MG63 (cell line): ENCODE measurements at regions not wholly inside any gene's neighbourhood (a gene's known extent, or its start where the extent isn't known, plus 50 kb on each side); places are given as distances from the start of the nearest gene placed in this dataset.

ENCODE experiments used
- DNase-seq: peaks from one replicate; pipeline ENCODE4 v3.0.0-alpha.2; 2020
- H3K27me3 ChIP-seq: fragments of 250-450 bp; sonication (Bioruptor Pico); 2 replicates; pipeline ENCODE4 v1.5.1; 2020; ENCODE audit warnings: mild to moderate bottlenecking, moderate library complexity
- H3K36me3 ChIP-seq: fragments of 250-450 bp; sonication (Bioruptor Pico); 2 replicates; pipeline ENCODE4 v1.5.1; 2020; ENCODE audit warnings: mild to moderate bottlenecking, moderate library complexity
- H3K4me3 ChIP-seq: fragments of 250-450 bp; sonication (Bioruptor Pico); 2 replicates; pipeline ENCODE4 v1.5.1; 2020; ENCODE audit warnings: mild to moderate bottlenecking, moderate library complexity
- H3K9me3 ChIP-seq: fragments of 250-450 bp; sonication (Bioruptor Pico); 2 replicates; pipeline ENCODE4 v1.5.1; 2020; ENCODE audit warnings: mild to moderate bottlenecking, moderate library complexity

GRCh38 chr11:70952191-70952590 is 300.2 kb downstream of the SHANK2 start:
- no peaks in the 10 kb centered on the region for H3K9me3 ChIP-seq
- DNase-seq: no peak
- H3K4me3 ChIP-seq: no peak overlapping the region
- no peaks in the 10 kb centered on the region for H3K27me3 ChIP-seq
- no peaks in the 10 kb centered on the region for H3K36me3 ChIP-seq

DNA sequence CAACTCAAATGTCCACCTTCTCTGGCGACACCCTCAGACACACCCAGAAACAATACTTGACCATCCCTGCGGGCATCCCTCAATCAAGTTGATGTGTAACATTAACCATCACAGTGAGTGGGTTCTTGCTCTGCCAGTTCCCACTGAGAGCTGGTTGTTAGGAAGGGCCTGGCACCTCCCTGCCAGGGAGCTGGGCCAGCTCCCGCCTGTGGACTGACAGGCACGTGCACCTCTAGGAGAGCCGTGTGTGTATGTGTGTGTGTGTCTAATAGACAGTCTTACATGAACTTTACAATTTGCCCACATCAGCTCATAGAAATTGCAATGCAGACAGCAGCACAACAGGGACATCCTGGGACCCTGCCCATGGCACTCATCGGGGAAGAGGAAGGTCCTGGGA is 298.7 kb downstream of the SHANK2 start:
- DNase-seq: no peak
- no peaks in the 10 kb centered on the region for H3K36me3 ChIP-seq
- H3K9me3 ChIP-seq: no peaks in the 10 kb centered on the region
- no peaks in the 10 kb centered on the region for H3K27me3 ChIP-seq
- no peak overlapping the region for H3K4me3 ChIP-seq

GRCh38 chr11:70954471-70954870 is 297.9 kb downstream of the SHANK2 start:
- no peaks in the 10 kb centered on the region for H3K36me3 ChIP-seq
- DNase-seq: no peak
- no peaks in the 10 kb centered on the region for H3K27me3 ChIP-seq
- H3K4me3 ChIP-seq: no peak overlapping the region
- H3K9me3 ChIP-seq: no peaks in the 10 kb centered on the region
